ENCODE measurements at regions not wholly inside any gene's neighbourhood (a gene's known extent, or its start where the extent isn't known, plus 50 kb on each side); places are given as distances from the start of the nearest gene placed in this dataset.

DNA sequence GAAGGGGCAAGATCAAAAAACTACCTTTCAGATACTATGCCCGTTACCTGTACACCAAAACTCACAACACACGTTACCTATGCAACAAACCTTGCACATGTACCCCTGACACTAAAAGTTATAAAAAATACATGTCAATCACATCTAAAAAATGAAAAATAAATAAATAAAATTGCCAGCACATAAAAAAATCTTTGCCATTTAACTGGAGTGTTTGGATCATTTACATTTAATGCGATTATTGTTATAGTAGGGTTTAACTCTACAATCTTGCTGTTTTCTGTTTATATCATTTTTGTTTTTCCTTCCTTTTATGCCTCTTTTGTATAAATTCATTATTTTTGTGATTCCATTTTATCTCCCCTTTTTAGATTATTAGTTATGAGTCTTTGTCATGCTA is 106.3 kb downstream of the RFX6 start:
- TF ChIP-seq, protein P1, sequence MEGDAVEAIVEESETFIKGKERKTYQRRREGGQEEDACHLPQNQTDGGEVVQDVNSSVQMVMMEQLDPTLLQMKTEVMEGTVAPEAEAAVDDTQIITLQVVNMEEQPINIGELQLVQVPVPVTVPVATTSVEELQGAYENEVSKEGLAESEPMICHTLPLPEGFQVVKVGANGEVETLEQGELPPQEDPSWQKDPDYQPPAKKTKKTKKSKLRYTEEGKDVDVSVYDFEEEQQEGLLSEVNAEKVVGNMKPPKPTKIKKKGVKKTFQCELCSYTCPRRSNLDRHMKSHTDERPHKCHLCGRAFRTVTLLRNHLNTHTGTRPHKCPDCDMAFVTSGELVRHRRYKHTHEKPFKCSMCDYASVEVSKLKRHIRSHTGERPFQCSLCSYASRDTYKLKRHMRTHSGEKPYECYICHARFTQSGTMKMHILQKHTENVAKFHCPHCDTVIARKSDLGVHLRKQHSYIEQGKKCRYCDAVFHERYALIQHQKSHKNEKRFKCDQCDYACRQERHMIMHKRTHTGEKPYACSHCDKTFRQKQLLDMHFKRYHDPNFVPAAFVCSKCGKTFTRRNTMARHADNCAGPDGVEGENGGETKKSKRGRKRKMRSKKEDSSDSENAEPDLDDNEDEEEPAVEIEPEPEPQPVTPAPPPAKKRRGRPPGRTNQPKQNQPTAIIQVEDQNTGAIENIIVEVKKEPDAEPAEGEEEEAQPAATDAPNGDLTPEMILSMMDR (conservative IDR thresholded peaks at IDR 0.05 in 1 of 2, IDR thresholded peaks at IDR 0.05 in 1 of 2; ENCODE audit: extremely low read depth in 1 of 2, insufficient read depth in 1 of 2, low read depth in 1 of 2, low read length in 2 of 2), result no peak
- TF ChIP-seq EZH2 (IDR thresholded peaks at IDR 0.05; ENCODE audit: borderline replicate concordance, low read length), result no peak
